Panc1 (cell line): ENCODE measurements at regions not wholly inside any gene's neighbourhood (a gene's known extent, or its start where the extent isn't known, plus 50 kb on each side); places are given as distances from the start of the nearest gene placed in this dataset.
A peak's percentile ranks its signal among the peaks of the same experiment; 100 is the strongest.

Experiments
- ATAC-seq: fragments of 200-7000 bp; cut with Tn5 transposase; 2 replicates; pipeline ENCODE4 v1.9.1; 2020; ENCODE audit warnings: mild to moderate bottlenecking, moderate library complexity
- BruUV-seq: library from RNA; stranded (reverse); fragments of 400-500 nt; replicated peaks from 2 replicates; lab custom pipeline; 2021; lab: Mats Ljungman, UMichigan
- CTCF ChIA-PET: fragments of 300-600 bp; sonication (Branson Sonifier 250); formaldehyde crosslinking; loops from one replicate; lab custom pipeline; 2022; ENCODE audit warnings: antibody characterized with exemption; lab: Charles Lee
- POLR2A ChIA-PET: fragments of 300-600 bp; sonication (Branson Sonifier 250); formaldehyde crosslinking; loops from one replicate; lab custom pipeline; 2022; ENCODE audit warnings: antibody characterized with exemption; lab: Charles Lee
- DNase-seq: peaks from one replicate; pipeline ENCODE4 v3.0.0-alpha.2; 2010; ENCODE audit warnings: low read depth, low spot score
- H3K27ac ChIP-seq: 2 replicates; pipeline ENCODE4 v1.5.1; 2011; ENCODE audit warnings: mild to moderate bottlenecking, low read length, inconsistent platforms
- H3K27me3 ChIP-seq: fragments of 200-500 bp; sonication (Bioruptor generic); 2 replicates; pipeline ENCODE4 v1.6.0; 2014; ENCODE audit warnings: low read length, inconsistent platforms; ENCODE audit not compliant: control insufficient read depth, insufficient read depth
- H3K36me3 ChIP-seq: fragments of 200-500 bp; sonication (Bioruptor generic); 2 replicates; pipeline ENCODE4 v1.5.1; 2014; ENCODE audit warnings: inconsistent platforms, mild to moderate bottlenecking, low read length, moderate library complexity; ENCODE audit not compliant: control insufficient read depth, insufficient read depth
- H3K4me1 ChIP-seq: 2 replicates; pipeline ENCODE4 v1.5.1; 2011; ENCODE audit warnings: inconsistent platforms, mild to moderate bottlenecking, low read length, moderate library complexity; ENCODE audit not compliant: control insufficient read depth, insufficient read depth
- H3K4me3 ChIP-seq, 2 experiments: 2 replicates each; pipeline ENCODE4 v1.5.1; 2011 to 2012; ENCODE audit warnings: low read depth in 2 of 2, low read length in 2 of 2, mild to moderate bottlenecking in 2 of 2, inconsistent platforms in 1 of 2, moderate library complexity in 1 of 2
- H3K9me3 ChIP-seq: fragments of 200-500 bp; sonication (Bioruptor generic); 2 replicates; pipeline ENCODE4 v1.5.1; 2014; ENCODE audit warnings: low read depth, mild to moderate bottlenecking, inconsistent platforms, low read length, moderate library complexity; ENCODE audit not compliant: control insufficient read depth, insufficient read depth
- POLR2AphosphoS5 ChIP-seq: IDR thresholded peaks from 2 replicates; pipeline ENCODE4 v1.6.1; 2012; ENCODE audit warnings: mild to moderate bottlenecking, low read depth, low read length, moderate library complexity
- SIN3A ChIP-seq: IDR thresholded peaks from 2 replicates; pipeline ENCODE4 v1.6.1; 2012; ENCODE audit warnings: low read depth, mild to moderate bottlenecking, low read length, moderate library complexity, borderline replicate concordance; ENCODE audit not compliant: insufficient read depth
- TCF7L2 ChIP-seq: IDR thresholded peaks from 2 replicates; pipeline ENCODE4 v1.6.1; 2011; ENCODE audit warnings: mild to moderate bottlenecking, low read depth, low read length, inconsistent platforms
- in situ Hi-C: cut with HindIII; loops from 2 replicates; pipeline ENCODE4 v1.10.0; 2016; ENCODE audit warnings: low sequenced_read_pairs, low pct_unique_long_range_greater_than_20kb
- intact Hi-C: fragments of 100-400 bp; cut with micrococcal nuclease; formaldehyde crosslinking; loops from one replicate; pipeline ENCODE4 v1.10.0; 2022; ENCODE audit not compliant: unreplicated experiment
- TF ChIP-seq, protein P1 (sequence below), 2 experiments: IDR thresholded peaks; 2 replicates each; pipeline ENCODE4 v1.6.1; 2011 to 2012; ENCODE audit warnings: low read depth in 2 of 2, control low read depth in 1 of 2, low read length in 1 of 2, mild to moderate bottlenecking in 1 of 2, moderate library complexity in 1 of 2; ENCODE audit not compliant: insufficient read depth in 1 of 2
- TF ChIP-seq, protein P2 (sequence below): fragments of 450-650 bp; IDR thresholded peaks from 2 replicates; pipeline ENCODE4 v1.5.1; 2017; ENCODE audit warnings: mild to moderate bottlenecking

DNA sequence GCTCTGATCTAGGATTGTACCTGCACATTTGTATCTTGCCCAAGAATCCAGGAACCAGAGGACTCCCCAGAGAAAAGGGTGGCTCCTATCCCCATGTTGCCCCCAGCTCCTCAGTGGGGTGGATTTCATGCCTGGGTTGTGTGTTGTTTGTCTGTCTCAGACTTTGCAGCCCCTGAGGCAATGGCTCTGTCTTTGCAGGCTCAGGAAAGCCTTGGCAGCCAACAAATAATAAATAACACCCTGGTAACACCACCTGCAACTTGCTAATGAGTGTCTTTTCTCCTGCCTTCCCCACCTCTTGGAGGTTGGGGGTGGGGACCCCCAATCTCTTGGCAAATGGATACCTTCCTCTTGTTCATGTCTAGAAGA, 65.2 kb upstream of the CISTR start:
- H3K36me3 ChIP-seq: no peaks in the 10 kb centered on the region
- peak overlapping the region; percentile 89 for H3K27ac ChIP-seq
- in situ Hi-C loops: no loop called here
- no peaks in the 10 kb centered on the region for H3K27me3 ChIP-seq
- ATAC-seq (no peak), DNase-seq (no peak)
- POLR2A ChIA-PET: no interaction called here
- CTCF ChIA-PET: no interaction called here
- intact Hi-C loops: no loop called here
- TF ChIP-seq TCF7L2 (no peak), POLR2AphosphoS5 (no peak), SIN3A (no peak)
- TF ChIP-seq, protein P1, sequence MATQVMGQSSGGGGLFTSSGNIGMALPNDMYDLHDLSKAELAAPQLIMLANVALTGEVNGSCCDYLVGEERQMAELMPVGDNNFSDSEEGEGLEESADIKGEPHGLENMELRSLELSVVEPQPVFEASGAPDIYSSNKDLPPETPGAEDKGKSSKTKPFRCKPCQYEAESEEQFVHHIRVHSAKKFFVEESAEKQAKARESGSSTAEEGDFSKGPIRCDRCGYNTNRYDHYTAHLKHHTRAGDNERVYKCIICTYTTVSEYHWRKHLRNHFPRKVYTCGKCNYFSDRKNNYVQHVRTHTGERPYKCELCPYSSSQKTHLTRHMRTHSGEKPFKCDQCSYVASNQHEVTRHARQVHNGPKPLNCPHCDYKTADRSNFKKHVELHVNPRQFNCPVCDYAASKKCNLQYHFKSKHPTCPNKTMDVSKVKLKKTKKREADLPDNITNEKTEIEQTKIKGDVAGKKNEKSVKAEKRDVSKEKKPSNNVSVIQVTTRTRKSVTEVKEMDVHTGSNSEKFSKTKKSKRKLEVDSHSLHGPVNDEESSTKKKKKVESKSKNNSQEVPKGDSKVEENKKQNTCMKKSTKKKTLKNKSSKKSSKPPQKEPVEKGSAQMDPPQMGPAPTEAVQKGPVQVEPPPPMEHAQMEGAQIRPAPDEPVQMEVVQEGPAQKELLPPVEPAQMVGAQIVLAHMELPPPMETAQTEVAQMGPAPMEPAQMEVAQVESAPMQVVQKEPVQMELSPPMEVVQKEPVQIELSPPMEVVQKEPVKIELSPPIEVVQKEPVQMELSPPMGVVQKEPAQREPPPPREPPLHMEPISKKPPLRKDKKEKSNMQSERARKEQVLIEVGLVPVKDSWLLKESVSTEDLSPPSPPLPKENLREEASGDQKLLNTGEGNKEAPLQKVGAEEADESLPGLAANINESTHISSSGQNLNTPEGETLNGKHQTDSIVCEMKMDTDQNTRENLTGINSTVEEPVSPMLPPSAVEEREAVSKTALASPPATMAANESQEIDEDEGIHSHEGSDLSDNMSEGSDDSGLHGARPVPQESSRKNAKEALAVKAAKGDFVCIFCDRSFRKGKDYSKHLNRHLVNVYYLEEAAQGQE (IDR thresholded peaks at IDR 0.05; ENCODE audit: insufficient read depth in 1 of 2, low read depth in 2 of 2, low read length in 1 of 2): no peak
- TF ChIP-seq, protein P2, sequence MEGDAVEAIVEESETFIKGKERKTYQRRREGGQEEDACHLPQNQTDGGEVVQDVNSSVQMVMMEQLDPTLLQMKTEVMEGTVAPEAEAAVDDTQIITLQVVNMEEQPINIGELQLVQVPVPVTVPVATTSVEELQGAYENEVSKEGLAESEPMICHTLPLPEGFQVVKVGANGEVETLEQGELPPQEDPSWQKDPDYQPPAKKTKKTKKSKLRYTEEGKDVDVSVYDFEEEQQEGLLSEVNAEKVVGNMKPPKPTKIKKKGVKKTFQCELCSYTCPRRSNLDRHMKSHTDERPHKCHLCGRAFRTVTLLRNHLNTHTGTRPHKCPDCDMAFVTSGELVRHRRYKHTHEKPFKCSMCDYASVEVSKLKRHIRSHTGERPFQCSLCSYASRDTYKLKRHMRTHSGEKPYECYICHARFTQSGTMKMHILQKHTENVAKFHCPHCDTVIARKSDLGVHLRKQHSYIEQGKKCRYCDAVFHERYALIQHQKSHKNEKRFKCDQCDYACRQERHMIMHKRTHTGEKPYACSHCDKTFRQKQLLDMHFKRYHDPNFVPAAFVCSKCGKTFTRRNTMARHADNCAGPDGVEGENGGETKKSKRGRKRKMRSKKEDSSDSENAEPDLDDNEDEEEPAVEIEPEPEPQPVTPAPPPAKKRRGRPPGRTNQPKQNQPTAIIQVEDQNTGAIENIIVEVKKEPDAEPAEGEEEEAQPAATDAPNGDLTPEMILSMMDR: no peak
- no peak overlapping the region for H3K4me3 ChIP-seq
- peaks cover 19% of the 10 kb centered on the region; the same call in 1 of the 2 replicates for H3K4me1 ChIP-seq
- H3K9me3 ChIP-seq: no peaks in the 10 kb centered on the region
- no TSS peak for BruUV-seq

DNA sequence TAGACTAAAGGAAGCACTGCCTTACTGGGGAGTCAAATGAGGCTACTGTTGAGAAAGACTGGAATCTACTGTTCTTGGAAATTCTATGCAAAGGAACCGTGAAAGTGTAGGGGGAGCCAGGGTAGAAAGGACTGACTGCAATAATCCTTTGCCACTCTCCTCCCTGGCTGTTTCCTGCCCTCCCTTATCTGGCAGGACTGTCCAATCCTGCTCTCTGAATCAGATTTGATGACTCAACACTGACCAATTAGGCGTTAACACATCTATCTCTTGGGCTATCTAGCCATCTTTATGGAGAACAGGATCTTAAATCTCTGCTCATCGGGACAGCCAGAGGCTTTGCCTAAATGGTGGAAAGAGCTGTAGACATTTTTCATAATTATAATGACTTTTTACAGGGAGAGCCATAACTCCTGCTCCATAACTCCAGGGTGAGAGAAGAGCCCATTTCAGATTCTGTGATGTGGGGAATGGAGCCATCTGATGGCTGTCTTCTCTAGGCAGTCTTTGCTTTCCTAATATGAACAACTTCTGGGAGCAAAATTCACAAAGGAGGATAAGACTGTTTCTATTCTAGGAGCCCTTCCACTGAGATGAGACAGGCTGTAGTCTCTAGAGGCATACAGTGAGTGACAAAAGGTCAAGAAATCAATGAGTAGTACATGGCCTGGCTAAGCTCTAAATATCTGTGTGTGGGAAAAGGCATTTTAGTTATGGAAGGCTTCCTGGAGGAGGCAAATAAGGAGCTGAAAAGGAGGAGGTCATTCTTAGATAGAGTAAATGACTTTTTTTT, 68.9 kb upstream of the CISTR start:
- H3K36me3 ChIP-seq: no peaks in the 10 kb centered on the region
- TF ChIP-seq, protein P2: peak; percentile 17; the same call in 1 of the 2 replicates
- no peak for TF ChIP-seq SIN3A
- H3K27ac ChIP-seq: peak overlapping the region; percentile 89
- no peak overlapping the region for H3K4me3 ChIP-seq
- H3K9me3 ChIP-seq: no peaks in the 10 kb centered on the region
- ChIA-PET POLR2A (no interaction called here), CTCF (no interaction called here)
- no TSS peak for BruUV-seq
- intact Hi-C loops: no loop called here
- peaks cover 45% of the 10 kb centered on the region for H3K4me1 ChIP-seq
- no peak for DNase-seq
- in situ Hi-C loops: no loop called here
- no peaks in the 10 kb centered on the region for H3K27me3 ChIP-seq
- ATAC-seq: no peak
